CD14-positive monocyte (primary cell): ENCODE measurements at regions not wholly inside any gene's neighbourhood (a gene's known extent, or its start where the extent isn't known, plus 50 kb on each side); places are given as distances from the start of the nearest gene placed in this dataset.
A peak's percentile ranks its signal among the peaks of the same experiment; 100 is the strongest.

ENCODE experiments used
- DNase-seq, 3 donors: peaks; one replicate each; pipeline ENCODE4 v3.0.0-alpha.2; 2011 to 2022
- H2AFZ ChIP-seq: 2 replicates; pipeline ENCODE4 v1.6.0; 2012; ENCODE audit warnings: mild to moderate bottlenecking, low read depth, low read length, inconsistent platforms; ENCODE audit not compliant: insufficient read depth, poor library complexity, severe bottlenecking
- H3K27ac ChIP-seq, 2 donors: 1 replicate in 1 of 2; 2 replicates in 1 of 2; pipeline ENCODE4 v1.5.1; 2012 to 2013; ENCODE audit warnings: low read length in 2 of 2, control low read depth in 1 of 2, inconsistent platforms in 1 of 2, low read depth in 1 of 2, mild to moderate bottlenecking in 1 of 2
- H3K27me3 ChIP-seq, 2 donors: one replicate each; pipeline versions ENCODE4 v1.6.0 to v1.6.1; 2011 to 2013; ENCODE audit warnings: low read length in 2 of 2; ENCODE audit not compliant: control insufficient read depth in 2 of 2, insufficient read depth in 2 of 2
- H3K36me3 ChIP-seq, 2 donors: replicated peaks in 1 of 2; 1 replicate in 1 of 2; 2 replicates in 1 of 2; pipeline versions ENCODE4 v1.5.1 to v1.6.1; 2012 to 2013; ENCODE audit warnings: low read length in 2 of 2, control low read depth in 1 of 2, inconsistent platforms in 1 of 2, mild to moderate bottlenecking in 1 of 2; ENCODE audit not compliant: insufficient read depth in 2 of 2, control insufficient read depth in 1 of 2
- H3K4me1 ChIP-seq, 2 donors: 1 replicate in 1 of 2; 2 replicates in 1 of 2; pipeline versions ENCODE4 v1.5.1 to v1.6.1; 2012 to 2013; ENCODE audit warnings: low read length in 2 of 2, control low read depth in 1 of 2, inconsistent platforms in 1 of 2, mild to moderate bottlenecking in 1 of 2, moderate library complexity in 1 of 2; ENCODE audit not compliant: insufficient read depth in 2 of 2, control insufficient read depth in 1 of 2
- H3K4me2 ChIP-seq: replicated peaks from 2 replicates; pipeline ENCODE3; 2012; ENCODE audit warnings: low read length, moderate library complexity, mild to moderate bottlenecking; ENCODE audit not compliant: poor library complexity, severe bottlenecking; ENCODE audit errors: extremely low read depth
- H3K4me3 ChIP-seq, 3 experiments: fragments of 200-600 bp in 1 of 3; sonication (generic) in 1 of 3; replicated peaks in 1 of 3; 1 replicate in 2 of 3; 2 replicates in 1 of 3; pipeline ENCODE4 v1.5.1; 2011 to 2013; ENCODE audit warnings: low read length in 3 of 3, mild to moderate bottlenecking in 3 of 3, control low read depth in 2 of 3, low read depth in 2 of 3, inconsistent platforms in 1 of 3, moderate library complexity in 1 of 3
- H3K79me2 ChIP-seq: 2 replicates; pipeline ENCODE4 v1.6.0; 2012; ENCODE audit warnings: mild to moderate bottlenecking, control low read depth, inconsistent platforms, low read length, moderate library complexity; ENCODE audit not compliant: insufficient read depth
- H3K9ac ChIP-seq: 2 replicates; pipeline ENCODE4 v1.6.0; 2017; ENCODE audit warnings: low read length, mild to moderate bottlenecking; ENCODE audit not compliant: insufficient read depth, poor library complexity, severe bottlenecking
- H3K9me3 ChIP-seq, 2 donors: replicated peaks in 1 of 2; 1 replicate in 1 of 2; 2 replicates in 1 of 2; pipeline versions ENCODE4 v1.5.1 to v1.6.1; 2012 to 2013; ENCODE audit warnings: low read length in 2 of 2, control low read depth in 1 of 2; ENCODE audit not compliant: control insufficient read depth in 1 of 2, insufficient read depth in 1 of 2
- H4K20me1 ChIP-seq: 2 replicates; pipeline ENCODE4 v1.6.0; 2012; ENCODE audit warnings: mild to moderate bottlenecking, low read length, control low read depth, moderate library complexity; ENCODE audit not compliant: insufficient read depth
- H3K27ac Mint-ChIP-seq, 7 donors: one replicate each; pipeline ENCODE4 v1.8.0; 2020; ENCODE audit warnings: mild to moderate bottlenecking in 7 of 7, mixed read lengths in 7 of 7, moderate library complexity in 6 of 7, inconsistent platforms in 2 of 7
- H3K27me3 Mint-ChIP-seq, 3 donors: one replicate each; pipeline ENCODE4 v1.8.0; 2021 to 2022; ENCODE audit warnings: low read depth in 3 of 3, mild to moderate bottlenecking in 3 of 3, mixed read lengths in 3 of 3, moderate library complexity in 3 of 3, inconsistent platforms in 1 of 3
- H3K36me3 Mint-ChIP-seq, 2 donors: one replicate each; pipeline ENCODE4 v1.8.0; 2020; ENCODE audit warnings: mixed read lengths in 2 of 2, inconsistent platforms in 1 of 2, mild to moderate bottlenecking in 1 of 2
- H3K4me1 Mint-ChIP-seq: one replicate; pipeline ENCODE4 v1.8.0; 2020; ENCODE audit warnings: mild to moderate bottlenecking, mixed read lengths
- H3K4me3 Mint-ChIP-seq, 2 donors: one replicate each; pipeline ENCODE4 v1.8.0; 2020; ENCODE audit warnings: mild to moderate bottlenecking in 2 of 2, mixed read lengths in 2 of 2, moderate library complexity in 1 of 2
- H3K9me3 Mint-ChIP-seq, 7 donors: one replicate each; pipeline ENCODE4 v1.8.0; 2020 to 2022; ENCODE audit warnings: mixed read lengths in 7 of 7, mild to moderate bottlenecking in 6 of 7, moderate library complexity in 6 of 7, inconsistent platforms in 2 of 7
- WGBS: methylation state at CpG from one replicate; pipeline ENCODE4 v1.1.5; 2013; ENCODE audit warnings: missing lambda C conversion rate; ENCODE audit not compliant: insufficient coverage; 5-methylcytosine and 5-hydroxymethylcytosine counted together
- intact Hi-C, 2 donors: fragments of 100-400 bp; cut with micrococcal nuclease; formaldehyde crosslinking; loops; one replicate each; pipeline versions ENCODE4 v1.15.0 to v1.15.1; 2023
- TF ChIP-seq, protein P1 (sequence below): fragments of 200-600 bp; IDR thresholded peaks from one replicate; pipeline ENCODE4 v1.8.0; 2022; ENCODE audit warnings: antibody characterized with exemption, mild to moderate bottlenecking

DNA sequence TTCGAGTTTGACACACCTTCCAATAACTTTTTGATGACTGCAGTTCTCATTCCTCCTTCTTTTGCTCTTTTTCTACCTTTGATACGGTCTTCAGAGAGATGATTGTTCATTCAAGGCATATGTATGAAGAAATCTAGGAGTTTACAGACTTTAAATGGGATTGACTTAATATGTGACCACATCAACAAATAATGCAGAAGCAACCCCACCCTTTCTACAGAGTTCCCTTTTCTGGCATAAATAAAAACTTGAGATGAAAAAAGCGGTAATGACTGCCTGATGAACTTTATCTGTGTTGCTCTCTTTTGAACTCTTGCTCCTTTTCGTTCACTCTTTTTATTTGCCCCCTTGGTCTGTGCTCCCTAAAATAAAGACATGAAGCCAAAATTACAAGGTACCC is 161.7 kb downstream of the C7orf25 start:
- WGBS = no CpG with 5 or more reads among the region's 4 CpGs
- no peak overlapping the region for H3K4me3 Mint-ChIP-seq
- H3K9ac ChIP-seq = no peak overlapping the region
- no peaks in the 10 kb centered on the region for H3K9me3 ChIP-seq
- no peaks in the 10 kb centered on the region for H3K4me1 ChIP-seq
- no peaks in the 10 kb centered on the region for H3K27me3 ChIP-seq
- TF ChIP-seq, protein P1, sequence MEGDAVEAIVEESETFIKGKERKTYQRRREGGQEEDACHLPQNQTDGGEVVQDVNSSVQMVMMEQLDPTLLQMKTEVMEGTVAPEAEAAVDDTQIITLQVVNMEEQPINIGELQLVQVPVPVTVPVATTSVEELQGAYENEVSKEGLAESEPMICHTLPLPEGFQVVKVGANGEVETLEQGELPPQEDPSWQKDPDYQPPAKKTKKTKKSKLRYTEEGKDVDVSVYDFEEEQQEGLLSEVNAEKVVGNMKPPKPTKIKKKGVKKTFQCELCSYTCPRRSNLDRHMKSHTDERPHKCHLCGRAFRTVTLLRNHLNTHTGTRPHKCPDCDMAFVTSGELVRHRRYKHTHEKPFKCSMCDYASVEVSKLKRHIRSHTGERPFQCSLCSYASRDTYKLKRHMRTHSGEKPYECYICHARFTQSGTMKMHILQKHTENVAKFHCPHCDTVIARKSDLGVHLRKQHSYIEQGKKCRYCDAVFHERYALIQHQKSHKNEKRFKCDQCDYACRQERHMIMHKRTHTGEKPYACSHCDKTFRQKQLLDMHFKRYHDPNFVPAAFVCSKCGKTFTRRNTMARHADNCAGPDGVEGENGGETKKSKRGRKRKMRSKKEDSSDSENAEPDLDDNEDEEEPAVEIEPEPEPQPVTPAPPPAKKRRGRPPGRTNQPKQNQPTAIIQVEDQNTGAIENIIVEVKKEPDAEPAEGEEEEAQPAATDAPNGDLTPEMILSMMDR = no peak
- no peak overlapping the region for H2AFZ ChIP-seq
- intact Hi-C loops = no loop called here
- no peak overlapping the region for H3K4me3 ChIP-seq
- H3K27me3 Mint-ChIP-seq = no peaks in the 10 kb centered on the region
- H3K79me2 ChIP-seq = no peaks in the 10 kb centered on the region
- DNase-seq = no peak
- no peak overlapping the region for H3K4me2 ChIP-seq
- H4K20me1 ChIP-seq = no peaks in the 10 kb centered on the region
- H3K27ac Mint-ChIP-seq = peak overlapping the region in 1 of 7 donors; percentile 77
- H3K4me1 Mint-ChIP-seq = no peaks in the 10 kb centered on the region
- H3K36me3 Mint-ChIP-seq = no peaks in the 10 kb centered on the region
- H3K36me3 ChIP-seq = no peaks in the 10 kb centered on the region
- H3K9me3 Mint-ChIP-seq = peaks cover 1 to 9% (median 6%) of the 10 kb centered on the region in 7 donors
- no peak overlapping the region for H3K27ac ChIP-seq

- H3K36me3 Mint-ChIP-seq = no peaks in the 10 kb centered on the region
- DNase-seq = no peak
- WGBS = 100% methylated on average over 1 of the region's 2 CpGs
- H3K4me3 Mint-ChIP-seq = no peak overlapping the region
- H3K9me3 Mint-ChIP-seq = peaks cover 2 to 10% (median 6%) of the 10 kb centered on the region in 7 donors
- Histone ChIP-seq H3K4me2 (no peak overlapping the region), H4K20me1 (no peaks in the 10 kb centered on the region), H2AFZ (no peak overlapping the region), H3K9ac (no peak overlapping the region), H3K27me3 (no peaks in the 10 kb centered on the region), H3K27ac (no peak overlapping the region), H3K79me2 (no peaks in the 10 kb centered on the region), H3K9me3 (no peaks in the 10 kb centered on the region), H3K4me1 (no peaks in the 10 kb centered on the region), H3K36me3 (no peaks in the 10 kb centered on the region), H3K4me3 (no peak overlapping the region)
- intact Hi-C loops = no loop called here
- H3K4me1 Mint-ChIP-seq = no peaks in the 10 kb centered on the region
- no peak overlapping the region for H3K27ac Mint-ChIP-seq
- TF ChIP-seq, protein P1 = no peak
- no peaks in the 10 kb centered on the region for H3K27me3 Mint-ChIP-seq
Observed at GRCh38 chr7:42747044-42747443, 164.8 kb downstream of the C7orf25 start.
